Germinal center (tissue), 1 donor: ENCODE measurements at regions not wholly inside any gene's neighbourhood (a gene's known extent, or its start where the extent isn't known, plus 50 kb on each side); places are given as distances from the start of the nearest gene placed in this dataset.

Experiments
- DNase-seq: peaks from one replicate; pipeline ENCODE4 v3.0.0; 2012; ENCODE audit warnings: mixed read lengths, low spot score

GRCh38 chr17:79244665-79245064 is 170.0 kb downstream of the ENGASE start:
- DNase-seq: no peak

- no peak for DNase-seq
Observed at GRCh38 chr17:79243996-79244395, 169.4 kb downstream of the ENGASE start.

- DNase-seq: no peak
Observed at GRCh38 chr17:79243603-79243990, 169.0 kb downstream of the ENGASE start.

- DNase-seq: no peak
Observed at GRCh38 chr17:79242873-79243602, 168.4 kb downstream of the ENGASE start.

- no peak for DNase-seq
Observed at GRCh38 chr17:79242393-79242792, 167.8 kb downstream of the ENGASE start.

GRCh38 chr17:79241616-79242015 is 167.0 kb downstream of the ENGASE start:
- no peak for DNase-seq

- no peak for DNase-seq
Observed at GRCh38 chr17:79239205-79239604, 164.6 kb downstream of the ENGASE start.

GRCh38 chr17:79237448-79238053 is 162.9 kb downstream of the ENGASE start:
- no peak for DNase-seq

- no peak for DNase-seq
Observed at GRCh38 chr17:79235808-79236207, 161.2 kb downstream of the ENGASE start.

- DNase-seq: no peak
Observed at GRCh38 chr17:79233916-79234551, 159.4 kb downstream of the ENGASE start.

GRCh38 chr17:79232957-79233356 is 158.3 kb downstream of the ENGASE start:
- no peak for DNase-seq

- DNase-seq: no peak
Observed at GRCh38 chr17:79231766-79232287, 157.2 kb downstream of the ENGASE start.

- no peak for DNase-seq
Observed at GRCh38 chr17:79230576-79230975, 156.0 kb downstream of the ENGASE start.

GRCh38 chr17:79226037-79226436 is 151.4 kb downstream of the ENGASE start:
- no peak for DNase-seq

- DNase-seq: no peak
Observed at GRCh38 chr17:79224903-79225302, 150.3 kb downstream of the ENGASE start.

GRCh38 chr17:79224476-79224875 is 149.9 kb downstream of the ENGASE start:
- no peak for DNase-seq

GRCh38 chr17:79223953-79224352 is 149.3 kb downstream of the ENGASE start:
- DNase-seq: no peak

GRCh38 chr17:79223471-79223870 is 148.8 kb downstream of the ENGASE start:
- DNase-seq: no peak

GRCh38 chr17:79221597-79221996 is 147.0 kb downstream of the ENGASE start:
- DNase-seq: no peak

GRCh38 chr17:79220713-79221291 is 146.2 kb downstream of the ENGASE start:
- DNase-seq: no peak

- DNase-seq: no peak
Observed at GRCh38 chr17:79220201-79220712, 145.6 kb downstream of the ENGASE start.

- no peak for DNase-seq
Observed at GRCh38 chr17:79219208-79219935, 144.7 kb downstream of the ENGASE start.
